NCI-H748 treated with DMSO at 0.1 percent for 48 hours (cell line): ENCODE measurements at regions not wholly inside any gene's neighbourhood (a gene's known extent, or its start where the extent isn't known, plus 50 kb on each side); places are given as distances from the start of the nearest gene placed in this dataset.

Source experiments
- DNase-seq: peaks from one replicate; lab custom pipeline; 2025; lab: John Stamatoyannopoulos, UW

- DNase-seq: no peak
Observed at GRCh38 chr7:96638669-96639068, 71.0 kb downstream of the SEM1 start.

GRCh38 chr7:96637522-96637921 lies 72.1 kb downstream of the SEM1 start:
- no peak for DNase-seq

- no peak for DNase-seq
Observed at GRCh38 chr7:96636979-96637378, 72.7 kb downstream of the SEM1 start.

- no peak for DNase-seq
Observed at GRCh38 chr7:96636342-96636860, 73.2 kb downstream of the SEM1 start.

- no peak for DNase-seq
Observed at GRCh38 chr7:96629884-96630283, 79.8 kb downstream of the SEM1 start.

GRCh38 chr7:96624954-96625353 lies 84.7 kb downstream of the SEM1 start:
- no peak for DNase-seq

GRCh38 chr7:96621932-96622331 lies 87.7 kb downstream of the SEM1 start:
- DNase-seq: no peak

GRCh38 chr7:96614154-96614867 lies 95.3 kb downstream of the SEM1 start:
- DNase-seq: no peak

- DNase-seq: no peak
Observed at GRCh38 chr7:96612034-96612433, 97.6 kb downstream of the SEM1 start.

- DNase-seq: no peak
Observed at GRCh38 chr7:96605045-96605716, 104.5 kb downstream of the SEM1 start.

- DNase-seq: peak; percentile 26
Observed at GRCh38 chr7:96599288-96599936, 110.2 kb downstream of the SEM1 start.

- DNase-seq: no peak
Observed at GRCh38 chr7:96598421-96598820, 111.2 kb downstream of the SEM1 start.

- DNase-seq: peak; percentile 100
Observed at GRCh38 chr7:96596120-96596826, 113.4 kb downstream of the SEM1 start.

- DNase-seq: peak; percentile 86
Observed at GRCh38 chr7:96591900-96592676, 117.6 kb downstream of the SEM1 start.

- DNase-seq: peak; percentile 79
Observed at GRCh38 chr7:96591159-96591899, 118.3 kb downstream of the SEM1 start.

- DNase-seq: peak; percentile 61
Observed at GRCh38 chr7:96589038-96589437, 120.6 kb downstream of the SEM1 start.

- no peak for DNase-seq
Observed at GRCh38 chr7:96579119-96579518, 130.5 kb downstream of the SEM1 start.

- peak; percentile 75 for DNase-seq
Observed at GRCh38 chr7:96578606-96579005, 131.0 kb downstream of the SEM1 start.

GRCh38 chr7:96563409-96563808 lies 146.2 kb downstream of the SEM1 start:
- no peak for DNase-seq

- DNase-seq: peak; percentile 21
Observed at GRCh38 chr7:96562966-96563365, 146.7 kb downstream of the SEM1 start.

- no peak for DNase-seq
Observed at GRCh38 chr7:96562458-96562857, 147.2 kb downstream of the SEM1 start.
